ENCODE measurements at regions not wholly inside any gene's neighbourhood (a gene's known extent, or its start where the extent isn't known, plus 50 kb on each side); places are given as distances from the start of the nearest gene placed in this dataset.

DNA sequence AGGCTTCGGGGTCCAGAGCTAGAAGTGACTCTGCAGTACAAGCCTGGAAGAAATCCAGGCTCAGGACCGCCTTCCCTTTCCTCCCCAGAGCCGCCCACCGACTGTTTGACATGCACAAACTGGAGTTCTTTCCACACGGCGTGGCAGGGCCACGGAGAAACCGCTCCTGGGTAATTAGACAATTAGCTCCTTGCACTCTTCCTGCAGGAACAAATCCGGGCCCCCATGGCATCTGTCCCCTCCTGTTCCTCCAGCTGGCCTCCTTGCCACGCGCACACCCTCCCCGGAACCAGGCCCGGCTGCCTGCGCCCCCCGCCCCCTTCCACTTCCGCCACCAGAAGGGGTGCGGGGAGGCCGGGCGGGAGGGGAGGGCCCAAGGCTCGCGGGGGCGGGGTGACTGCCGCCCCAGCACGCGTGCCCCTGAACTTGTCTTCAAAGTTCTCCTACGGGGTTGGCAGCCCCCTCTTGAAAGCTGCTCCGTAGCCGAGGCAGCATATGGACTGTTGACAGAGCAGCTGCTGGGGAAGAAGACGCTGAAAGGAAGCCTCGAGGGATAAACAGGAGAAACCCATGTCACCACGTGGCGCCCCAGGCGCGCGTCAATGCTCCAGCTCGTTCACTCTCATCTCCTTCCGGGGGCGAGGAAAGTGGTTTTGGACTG, 74.3 kb downstream of the SEC61B start:
- DNase-seq (ENCODE audit: extremely low read depth, low read depth), result no peak
- TF ChIP-seq, protein P1, sequence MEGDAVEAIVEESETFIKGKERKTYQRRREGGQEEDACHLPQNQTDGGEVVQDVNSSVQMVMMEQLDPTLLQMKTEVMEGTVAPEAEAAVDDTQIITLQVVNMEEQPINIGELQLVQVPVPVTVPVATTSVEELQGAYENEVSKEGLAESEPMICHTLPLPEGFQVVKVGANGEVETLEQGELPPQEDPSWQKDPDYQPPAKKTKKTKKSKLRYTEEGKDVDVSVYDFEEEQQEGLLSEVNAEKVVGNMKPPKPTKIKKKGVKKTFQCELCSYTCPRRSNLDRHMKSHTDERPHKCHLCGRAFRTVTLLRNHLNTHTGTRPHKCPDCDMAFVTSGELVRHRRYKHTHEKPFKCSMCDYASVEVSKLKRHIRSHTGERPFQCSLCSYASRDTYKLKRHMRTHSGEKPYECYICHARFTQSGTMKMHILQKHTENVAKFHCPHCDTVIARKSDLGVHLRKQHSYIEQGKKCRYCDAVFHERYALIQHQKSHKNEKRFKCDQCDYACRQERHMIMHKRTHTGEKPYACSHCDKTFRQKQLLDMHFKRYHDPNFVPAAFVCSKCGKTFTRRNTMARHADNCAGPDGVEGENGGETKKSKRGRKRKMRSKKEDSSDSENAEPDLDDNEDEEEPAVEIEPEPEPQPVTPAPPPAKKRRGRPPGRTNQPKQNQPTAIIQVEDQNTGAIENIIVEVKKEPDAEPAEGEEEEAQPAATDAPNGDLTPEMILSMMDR (IDR thresholded peaks at IDR 0.05; ENCODE audit: low read depth, low read length, missing control alignments), result no peak
- H3K4me3 ChIP-seq (replicated peaks; ENCODE audit: low read depth, low read length), result no peak overlapping the region

DNA sequence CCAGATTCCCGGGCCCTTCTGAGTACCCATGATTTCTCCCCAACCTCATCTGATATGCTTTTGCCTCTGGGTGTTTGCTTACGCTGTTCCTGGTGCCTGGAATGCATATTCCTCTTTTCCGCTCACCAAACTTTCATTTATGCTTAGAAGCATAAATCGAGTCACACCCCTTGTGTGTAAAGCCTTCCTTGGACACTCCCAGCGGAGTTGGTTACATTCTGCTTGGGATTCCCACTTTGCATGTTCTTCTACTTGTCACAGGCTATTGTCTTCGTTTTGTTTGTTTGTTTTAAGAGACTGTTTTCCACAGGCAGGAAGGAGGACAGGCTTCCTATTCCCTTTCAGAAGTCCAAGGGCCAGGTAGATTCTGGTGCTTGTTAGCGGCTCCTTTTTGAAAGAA, 76.5 kb downstream of the SEC61B start:
- H3K4me3 ChIP-seq (replicated peaks; ENCODE audit: low read depth, low read length), result no peak overlapping the region
- DNase-seq (ENCODE audit: extremely low read depth, low read depth), result no peak
- TF ChIP-seq, protein P1 (IDR thresholded peaks at IDR 0.05; ENCODE audit: low read depth, low read length, missing control alignments), result no peak

DNA sequence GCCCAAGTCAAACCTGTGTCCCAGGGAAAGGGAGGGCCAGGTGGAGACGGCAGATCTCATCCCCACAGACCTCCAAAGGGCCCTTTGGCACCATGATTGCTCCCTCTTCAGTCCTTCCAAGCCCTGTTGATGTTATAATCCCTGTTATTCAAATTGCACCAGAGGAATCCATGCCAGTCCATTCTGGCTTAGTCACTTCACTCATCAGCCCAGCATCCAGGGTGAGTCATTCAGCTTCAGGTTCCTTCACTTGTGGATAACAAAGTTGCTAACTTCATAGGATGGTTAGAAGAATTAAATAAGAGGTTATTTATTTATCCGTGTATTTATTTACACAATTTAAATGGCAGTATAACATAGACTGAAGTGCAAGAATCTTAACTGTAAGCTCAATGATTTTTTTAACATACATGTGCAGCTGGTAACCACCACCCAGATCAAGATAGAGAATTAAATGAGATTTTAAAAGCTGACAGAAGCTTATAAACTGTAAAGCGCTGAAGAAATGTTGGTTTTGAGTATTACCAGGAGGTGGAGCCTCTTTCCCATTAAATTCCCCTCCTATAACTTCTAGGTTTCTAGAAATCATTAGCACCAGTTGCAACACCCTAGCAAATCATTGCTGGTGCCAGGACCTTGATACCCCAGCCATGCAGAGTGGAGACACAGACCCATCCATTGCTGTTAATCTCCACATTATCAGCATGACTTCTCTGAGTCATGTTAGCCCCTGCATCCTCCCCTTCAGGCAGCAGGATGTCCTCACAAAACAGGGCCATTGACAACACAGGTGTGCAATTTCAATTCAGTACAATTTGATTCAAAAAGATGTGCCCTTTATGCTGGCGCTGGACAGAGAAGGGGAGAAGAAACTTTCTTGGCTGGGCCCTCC, 77.4 kb downstream of the SEC61B start:
- no peak overlapping the region for H3K4me3 ChIP-seq (replicated peaks; ENCODE audit: low read depth, low read length)
- TF ChIP-seq, protein P1 (IDR thresholded peaks at IDR 0.05; ENCODE audit: low read depth, low read length, missing control alignments), result peak; percentile 20
- DNase-seq (ENCODE audit: extremely low read depth, low read depth), result peak; percentile 20

DNA sequence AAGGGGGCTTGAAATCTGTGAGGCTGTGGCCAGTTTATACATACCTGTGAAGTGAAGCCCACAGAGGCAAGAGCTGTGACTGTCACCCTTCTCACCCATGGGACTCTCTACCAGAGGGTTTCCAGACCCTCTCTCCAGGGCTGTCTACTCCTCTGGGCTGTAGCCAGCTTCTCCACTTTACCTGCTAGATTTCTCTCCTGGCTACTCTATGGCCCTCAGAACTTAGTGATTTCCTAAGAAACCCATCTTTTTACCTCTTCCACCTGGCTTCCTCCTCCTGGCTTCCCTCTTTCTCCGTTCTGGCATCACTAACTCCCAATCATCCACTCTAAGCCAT, 78.0 kb downstream of the SEC61B start:
- no peak for DNase-seq (ENCODE audit: extremely low read depth, low read depth)
- TF ChIP-seq, protein P1 (IDR thresholded peaks at IDR 0.05; ENCODE audit: low read depth, low read length, missing control alignments), result no peak
- no peak overlapping the region for H3K4me3 ChIP-seq (replicated peaks; ENCODE audit: low read depth, low read length)

DNA sequence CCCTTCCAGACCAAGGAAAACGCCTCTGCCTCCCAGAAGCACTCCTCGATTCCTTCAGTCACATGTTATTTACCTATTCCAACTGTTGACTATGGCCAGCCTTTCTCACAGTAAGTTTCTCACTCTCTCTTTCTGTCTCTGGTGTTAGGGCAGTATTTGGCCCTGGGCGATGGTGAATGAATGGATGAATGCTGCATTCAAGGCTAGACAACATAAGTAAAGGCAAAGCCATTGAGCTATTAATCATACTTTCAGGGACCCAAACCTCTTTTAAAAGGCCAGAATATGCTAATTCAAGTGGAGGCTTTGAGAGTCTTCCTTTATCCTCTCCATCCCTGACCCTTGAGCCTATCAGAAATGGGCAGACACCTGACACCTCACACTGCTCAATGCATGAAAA, 78.5 kb downstream of the SEC61B start:
- no peak overlapping the region for H3K4me3 ChIP-seq (replicated peaks; ENCODE audit: low read depth, low read length)
- TF ChIP-seq, protein P1 (IDR thresholded peaks at IDR 0.05; ENCODE audit: low read depth, low read length, missing control alignments), result no peak
- DNase-seq (ENCODE audit: extremely low read depth, low read depth), result no peak

DNA sequence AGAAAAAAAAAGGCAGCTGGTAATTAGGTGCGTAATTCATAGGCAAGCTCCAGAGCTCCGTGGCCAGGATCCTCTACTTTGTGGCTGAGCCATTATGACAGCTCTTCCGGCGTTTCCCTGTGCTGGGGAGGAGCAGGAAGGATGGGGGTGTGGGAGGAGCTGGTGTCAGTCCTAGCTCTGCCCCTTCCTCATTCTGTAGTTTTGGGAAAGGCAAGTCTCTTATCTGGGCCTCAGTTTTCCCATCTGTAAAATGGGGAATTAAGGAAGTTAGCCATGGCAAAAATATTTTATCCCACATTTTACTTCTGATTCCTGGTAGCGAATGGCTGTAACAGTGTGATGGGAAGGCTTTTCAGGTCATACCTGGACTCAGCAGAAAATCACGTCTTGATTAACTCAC, 81.1 kb downstream of the SEC61B start:
- DNase-seq (ENCODE audit: extremely low read depth, low read depth), result no peak
- TF ChIP-seq, protein P1 (IDR thresholded peaks at IDR 0.05; ENCODE audit: low read depth, low read length, missing control alignments), result no peak
- H3K4me3 ChIP-seq (replicated peaks; ENCODE audit: low read depth, low read length), result no peak overlapping the region

Data from HFF-Myc (cell line).